ENCODE measurements at regions not wholly inside any gene's neighbourhood (a gene's known extent, or its start where the extent isn't known, plus 50 kb on each side); places are given as distances from the start of the nearest gene placed in this dataset.

DNA sequence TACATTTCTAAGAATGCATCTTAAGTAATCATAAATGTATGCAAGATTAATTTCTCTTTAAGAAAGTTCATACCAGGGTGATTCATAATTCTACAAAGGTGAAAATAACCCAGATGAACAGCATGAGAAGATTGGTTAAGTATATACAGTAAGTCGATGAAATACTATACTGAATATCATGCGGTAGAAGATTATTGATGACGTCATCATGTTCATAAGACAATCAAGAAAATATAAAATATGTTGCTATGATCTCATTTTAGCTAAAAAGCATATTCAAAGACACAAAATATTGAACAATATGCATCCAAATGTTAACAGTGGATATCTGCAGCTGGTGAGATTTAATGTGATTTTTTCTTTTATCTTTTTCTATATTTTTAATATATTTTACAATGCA, 312.0 kb upstream of the FGF13 start (continued):
- TF ChIP-seq EP300 (IDR thresholded peaks at IDR 0.05; ENCODE audit: low read length) (no peak), KLF6 (CRISPR knock-in tag; IDR thresholded peaks at IDR 0.05; ENCODE audit: borderline replicate concordance) (no peak)

DNA sequence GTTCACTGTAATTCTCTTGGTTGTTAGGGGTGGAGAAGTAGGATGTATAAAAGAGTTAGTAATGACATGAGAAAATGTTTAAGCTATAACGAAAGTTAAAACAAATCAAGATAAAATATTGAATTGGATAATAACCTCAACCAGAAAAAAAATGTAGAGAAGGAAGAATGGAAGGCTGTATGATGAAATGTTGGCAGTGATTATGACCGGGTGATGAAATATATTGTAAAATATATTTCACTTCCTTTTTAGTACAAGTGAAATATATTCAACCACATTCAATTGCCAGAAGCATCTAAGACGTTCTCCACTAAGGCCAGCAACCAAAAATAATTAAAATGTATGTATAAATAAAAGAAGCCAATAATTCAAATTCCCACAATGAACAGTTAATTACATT, 309.3 kb upstream of the FGF13 start:
- Histone ChIP-seq H3K4me1 (replicated peaks in 1 of 2; ENCODE audit: control insufficient read depth in 2 of 2, insufficient read depth in 2 of 2, low read length in 2 of 2) (no peaks in the 10 kb centered on the region), H4K20me1 (replicated peaks; ENCODE audit: control insufficient read depth, insufficient read depth, low read length) (no peaks in the 10 kb centered on the region), H3K9me1 (ENCODE audit: control insufficient read depth, insufficient read depth, low read length) (no peaks in the 10 kb centered on the region), H2AFZ (ENCODE audit: low read depth, low read length) (no peak overlapping the region), H3K27me3 (ENCODE audit: control insufficient read depth in 2 of 2, insufficient read depth in 2 of 2, low read length in 2 of 2) (no peaks in the 10 kb centered on the region; a peak in 1 of 5 replicates), H3K27ac (ENCODE audit: extremely low read depth, low read depth, low read length) (no peak overlapping the region), H3K9me3 (replicated peaks; ENCODE audit: control insufficient read depth, insufficient read depth, low read depth, low read length) (no peaks in the 10 kb centered on the region; the same call in 1 of the 2 replicates), H3K4me3 (no peak overlapping the region), H3K36me3 (ENCODE audit: control insufficient read depth, insufficient read depth, low read length) (no peaks in the 10 kb centered on the region), H3K9ac (ENCODE audit: insufficient read depth in 1 of 2, low read depth in 2 of 2, low read length in 2 of 2) (no peak overlapping the region), H3K4me2 (ENCODE audit: insufficient read depth, low read length) (no peak overlapping the region), H3K79me2 (ENCODE audit: control insufficient read depth, insufficient read depth, low read length) (no peaks in the 10 kb centered on the region)
- intact Hi-C loops (cut with micrococcal nuclease): no loop called here
- BruUV-seq (replicated peaks): no TSS peak
- CTCF ChIA-PET (ENCODE audit: low intra/inter-chr PET ratio): no interaction called here
- no peak for ATAC-seq
- DNase-seq (ENCODE audit: extremely low read depth in 1 of 4, low spot score in 3 of 4): no peak
- no peak for FAIRE-seq
- in situ Hi-C loops (cut with MboI): no loop called here
- POLR2A ChIA-PET: no interaction called here
- 11% methylated on average over 3 of the region's 3 CpGs for WGBS (ENCODE audit: insufficient coverage, low coverage, missing lambda C conversion rate)
- no peak for TF ChIP-seq CEBPG (CRISPR knock-in tag; IDR thresholded peaks at IDR 0.05)
- peak; percentile 76 to 93 for TF ChIP-seq CEBPG (tag; conservative IDR thresholded peaks at IDR 0.05 in 1 of 2, IDR thresholded peaks at IDR 0.05 in 1 of 2)
- TF ChIP-seq, protein P1, sequence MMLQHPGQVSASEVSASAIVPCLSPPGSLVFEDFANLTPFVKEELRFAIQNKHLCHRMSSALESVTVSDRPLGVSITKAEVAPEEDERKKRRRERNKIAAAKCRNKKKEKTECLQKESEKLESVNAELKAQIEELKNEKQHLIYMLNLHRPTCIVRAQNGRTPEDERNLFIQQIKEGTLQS (IDR thresholded peaks at IDR 0.05): peak; percentile 61; the same call in 1 of the 2 replicates
- TF ChIP-seq, protein P1 (CRISPR knock-in tag; conservative IDR thresholded peaks at IDR 0.05): no peak
- 0 out of 2 replicates have a peak, but pooled peaks have one; percentile 48 for TF ChIP-seq ZNF175 (CRISPR knock-in tag; IDR thresholded peaks at IDR 0.05; ENCODE audit: low read depth)
- TF ChIP-seq ILF3 (IDR thresholded peaks at IDR 0.05; ENCODE audit: borderline replicate concordance): no peak
- TF ChIP-seq U2AF1 (optimal IDR thresholded peaks at IDR 0.05; ENCODE audit: low read depth, low read length): no peak
- no peak for TF ChIP-seq RBM14 (IDR thresholded peaks at IDR 0.05; ENCODE audit: borderline replicate concordance, insufficient read depth, low read depth, low read length)
- no peak for TF ChIP-seq ZNF41 (CRISPR knock-in tag; conservative IDR thresholded peaks at IDR 0.05)
- no peak for TF ChIP-seq RFX7 (CRISPR knock-in tag; IDR thresholded peaks at IDR 0.05)
- TF ChIP-seq KDM2B (CRISPR knock-in tag; IDR thresholded peaks at IDR 0.05): no peak
- 0 out of 2 replicates have a peak, but pooled peaks have one; percentile 43 for TF ChIP-seq POLR2H (tag; IDR thresholded peaks at IDR 0.05; ENCODE audit: low read depth)
- no peak for TF ChIP-seq SMAD2 (IDR thresholded peaks at IDR 0.05; ENCODE audit: low read depth, low read length)
- no peak for TF ChIP-seq BDP1 (IDR thresholded peaks at IDR 0.05; ENCODE audit: insufficient read depth, insufficient read length)
- no peak for TF ChIP-seq SRSF9 (IDR thresholded peaks at IDR 0.05; ENCODE audit: borderline replicate concordance, low read depth, low read length)
- no peak for TF ChIP-seq ZC3H8 (IDR thresholded peaks at IDR 0.05)
- TF ChIP-seq TRIM24 (IDR thresholded peaks at IDR 0.05): peak; percentile 76 to 86; a peak in 2 of 4 replicates
